ENCODE measurements at regions not wholly inside any gene's neighbourhood (a gene's known extent, or its start where the extent isn't known, plus 50 kb on each side); places are given as distances from the start of the nearest gene placed in this dataset.
A peak's percentile ranks its signal among the peaks of the same experiment; 100 is the strongest.

GRCh38 chr6:105757512-105758200, 328.5 kb upstream of the PRDM1 start:
- FAIRE-seq: no peak

- no peak for FAIRE-seq
These were observed 330.3 kb upstream of the PRDM1 start for GRCh38 chr6:105755885-105756284.

DNA sequence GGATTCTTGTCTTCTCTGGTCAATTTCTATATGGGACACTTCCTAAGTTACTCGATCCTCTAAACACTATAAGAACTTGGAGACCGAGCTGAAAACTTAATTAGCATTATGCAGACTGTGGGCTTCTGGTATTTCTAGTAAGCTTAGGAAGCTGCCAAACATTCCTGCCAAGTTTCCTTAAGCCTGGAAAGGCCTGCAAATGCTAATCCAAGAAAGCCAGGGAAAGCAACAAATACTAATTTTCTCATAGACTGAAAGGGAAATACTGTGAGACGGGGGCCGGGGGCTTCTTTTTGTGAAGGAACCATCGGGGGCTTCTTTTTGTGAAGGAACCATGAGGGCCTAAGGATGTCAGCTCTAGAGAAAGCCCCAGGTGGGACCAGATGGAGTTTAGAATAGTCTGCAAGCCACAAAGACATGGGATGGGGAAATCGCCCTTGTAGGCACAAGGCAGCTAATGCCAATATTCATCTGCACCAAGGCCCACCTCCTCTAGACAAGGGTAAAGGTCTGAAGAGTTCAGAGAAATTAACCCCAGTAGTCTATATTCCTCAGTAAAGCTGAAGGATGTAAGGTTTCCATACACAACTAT, 332.4 kb upstream of the PRDM1 start:
- no peak for FAIRE-seq

DNA sequence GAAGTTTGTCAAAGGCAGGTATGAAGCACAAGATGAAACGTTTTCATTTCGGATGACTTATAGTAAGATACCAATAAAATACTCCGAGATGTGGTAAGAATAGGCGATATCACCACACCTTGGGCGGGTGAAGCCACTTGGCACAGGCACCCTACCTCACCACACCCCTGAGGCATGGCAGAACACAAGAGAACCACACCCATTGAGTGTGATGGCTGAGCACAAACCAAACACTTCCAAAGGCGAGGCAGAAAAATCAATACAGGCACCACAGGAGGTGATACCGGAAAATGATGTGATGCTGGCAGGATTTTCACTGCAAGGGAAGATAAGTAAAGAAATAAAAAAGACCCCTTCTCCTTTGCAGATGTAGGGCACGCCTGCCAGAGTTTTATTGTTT, 332.9 kb upstream of the PRDM1 start:
- FAIRE-seq: no peak

DNA sequence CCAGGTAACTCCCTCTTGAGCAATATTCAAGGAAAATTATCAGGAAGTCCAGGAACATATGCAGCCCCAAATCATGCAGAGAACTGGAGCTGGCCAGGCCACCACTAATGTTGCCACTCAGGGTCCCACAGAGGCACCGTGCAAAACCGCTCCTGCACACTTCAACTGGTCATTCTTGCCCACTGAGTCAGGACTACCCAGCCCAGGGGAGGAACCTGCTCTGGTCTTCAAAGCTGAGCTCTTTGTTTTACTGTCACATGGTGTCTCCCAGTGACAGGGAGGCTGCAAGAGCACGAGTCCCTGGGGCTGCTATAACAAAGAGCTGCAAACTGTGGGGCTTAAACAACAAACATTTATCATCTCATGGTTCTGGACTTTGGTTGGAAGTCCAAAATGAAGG, 336.0 kb upstream of the PRDM1 start:
- FAIRE-seq: no peak

- FAIRE-seq: no peak
These were observed 337.4 kb upstream of the PRDM1 start for GRCh38 chr6:105748737-105749161.

GRCh38 chr6:105747823-105748405, 338.2 kb upstream of the PRDM1 start:
- FAIRE-seq: no peak

- no peak for FAIRE-seq
These were observed 339.6 kb upstream of the PRDM1 start for GRCh38 chr6:105746509-105746908.

DNA sequence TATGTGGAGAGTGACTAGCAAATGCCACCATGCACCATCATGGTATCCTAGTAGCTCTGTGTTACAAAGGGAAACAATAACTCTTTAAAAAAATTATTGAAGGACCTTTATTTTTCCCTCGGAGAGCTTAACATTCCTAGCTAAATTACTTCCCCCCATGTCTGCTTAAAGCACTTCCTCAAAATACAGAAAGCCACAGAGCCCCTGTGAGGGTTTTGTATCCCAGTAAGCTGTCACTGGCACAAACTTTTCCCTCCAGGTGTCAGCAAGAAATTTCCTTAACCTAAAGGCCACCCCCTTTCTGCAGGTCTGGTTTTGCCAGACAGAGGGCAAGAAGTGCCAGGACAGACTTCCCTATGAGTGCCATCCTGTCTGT, 340.0 kb upstream of the PRDM1 start:
- no peak for FAIRE-seq

DNA sequence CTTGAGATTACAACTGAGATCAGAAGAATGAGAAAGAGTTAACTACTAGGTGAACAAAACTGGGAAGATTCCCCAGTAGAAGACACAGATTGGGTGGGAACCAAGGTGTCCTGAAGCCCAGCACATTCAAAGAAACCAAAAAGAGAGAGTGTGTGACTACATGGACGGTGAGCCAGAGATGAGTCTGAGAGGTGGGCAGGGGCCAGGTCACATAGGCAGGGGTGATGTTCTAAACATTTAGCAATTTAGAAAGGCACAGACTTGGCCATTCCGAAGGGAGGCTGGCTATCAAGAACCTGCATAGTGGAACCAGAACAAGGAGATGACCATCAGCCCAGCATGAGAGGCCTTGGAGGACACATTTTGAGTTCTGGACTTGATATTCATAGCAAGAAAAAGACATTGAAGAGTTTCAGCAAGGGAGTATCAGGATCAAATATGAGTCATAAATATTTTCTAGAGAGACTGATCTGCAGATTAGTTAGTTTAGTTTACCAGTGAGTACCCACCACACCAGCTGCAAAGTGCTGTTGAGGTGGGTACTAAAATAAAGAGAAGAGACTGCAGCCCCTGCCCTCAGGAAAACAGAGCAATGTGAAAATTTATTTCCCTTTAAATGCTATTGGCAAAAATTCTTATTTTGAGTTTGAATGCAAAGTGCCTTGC, 340.5 kb upstream of the PRDM1 start:
- FAIRE-seq: no peak

DNA sequence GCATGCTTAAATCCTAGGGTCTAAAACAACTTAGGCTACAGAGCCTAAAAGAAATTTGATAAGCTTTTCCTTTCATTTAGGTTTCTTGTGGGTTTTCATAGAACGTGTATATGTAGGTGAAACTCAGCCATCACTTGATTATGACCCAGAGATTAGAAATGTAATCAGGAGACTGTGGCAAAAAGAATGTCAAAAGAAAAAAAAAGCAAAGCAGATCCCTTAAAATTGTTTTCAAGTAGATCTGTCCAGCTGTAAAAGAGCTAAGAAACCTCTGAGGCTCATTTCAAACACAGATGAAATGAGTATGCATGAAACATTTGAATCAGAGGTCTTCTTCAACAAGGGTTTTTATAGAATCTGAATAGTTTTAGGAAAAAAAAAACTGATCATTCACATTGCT, 341.3 kb upstream of the PRDM1 start:
- FAIRE-seq: no peak

- no peak for FAIRE-seq
These were observed 338.2 kb upstream of the PREP start for GRCh38 chr6:105740946-105741645.

DNA sequence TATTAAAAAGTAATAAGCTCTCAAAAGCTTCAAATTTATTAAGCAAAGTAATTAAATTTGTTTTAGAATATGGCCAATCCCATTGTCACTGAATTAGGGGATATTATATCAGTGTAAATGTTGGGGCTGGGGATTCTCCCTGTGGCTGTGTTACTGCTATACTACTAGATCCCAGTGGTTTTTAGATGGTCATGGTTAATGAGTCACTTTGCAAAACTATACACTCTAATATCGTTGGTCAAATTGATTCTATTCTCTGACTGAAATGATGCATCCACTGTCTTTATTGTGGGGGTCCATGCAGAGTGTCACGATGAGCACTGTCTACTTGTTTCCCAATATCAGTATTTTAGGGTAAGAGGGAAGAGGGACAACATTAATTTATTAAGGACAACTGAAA, 336.9 kb upstream of the PREP start:
- FAIRE-seq: no peak

GRCh38 chr6:105733556-105734162, 330.8 kb upstream of the PREP start:
- FAIRE-seq: no peak

DNA sequence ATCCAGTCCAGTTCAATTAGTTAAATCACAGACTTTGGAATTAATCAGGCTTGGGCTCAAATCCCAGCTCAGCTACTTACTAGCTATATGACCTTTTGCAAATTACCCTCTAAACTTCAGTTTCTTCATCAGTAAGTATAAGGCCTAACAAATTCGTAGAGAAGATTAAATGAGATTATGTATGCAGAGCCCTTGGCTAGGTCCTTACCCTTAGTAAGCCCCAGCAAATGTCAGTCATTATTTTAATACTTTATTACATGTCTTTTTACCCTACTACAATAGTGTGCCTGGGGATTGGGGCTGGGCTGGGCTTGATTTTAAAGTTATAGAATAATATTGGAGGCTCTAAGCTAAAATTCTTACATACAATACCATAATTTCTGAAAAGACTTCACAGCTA, 326.1 kb upstream of the PREP start:
- FAIRE-seq: no peak

- FAIRE-seq: no peak
These were observed 324.2 kb upstream of the PREP start for GRCh38 chr6:105726902-105727655.

- no peak for FAIRE-seq
These were observed 312.0 kb upstream of the PREP start for GRCh38 chr6:105714846-105715245.

- peak; percentile 31 for FAIRE-seq
These were observed 310.7 kb upstream of the PREP start for GRCh38 chr6:105713474-105714118.

- FAIRE-seq: no peak
These were observed 308.3 kb upstream of the PREP start for GRCh38 chr6:105711216-105711615.

GRCh38 chr6:105705608-105706007, 302.7 kb upstream of the PREP start:
- no peak for FAIRE-seq

DNA sequence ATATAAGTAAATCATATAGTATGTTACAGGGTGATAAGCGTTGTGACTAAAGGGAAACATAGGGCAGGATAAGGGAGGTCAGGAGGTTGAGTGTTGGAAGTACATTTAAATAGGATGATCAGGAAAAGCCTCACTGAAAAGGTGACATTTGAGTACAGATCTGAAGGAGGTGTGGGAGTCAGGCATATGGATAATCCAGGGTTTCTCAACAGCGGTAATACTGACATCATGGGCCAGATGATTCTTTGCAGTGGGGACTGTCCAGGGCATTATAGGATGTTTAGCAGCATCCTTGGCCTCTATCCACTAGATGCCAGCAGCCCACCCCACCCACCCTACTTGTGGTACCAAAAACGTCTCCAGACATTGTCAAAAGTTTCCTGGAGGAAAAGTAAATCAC, 292.6 kb upstream of the PREP start:
- no peak for FAIRE-seq

Measured in colon (tissue), 2 donors.